HG03571 (cell line): ENCODE measurements at regions not wholly inside any gene's neighbourhood (a gene's known extent, or its start where the extent isn't known, plus 50 kb on each side); places are given as distances from the start of the nearest gene placed in this dataset.
"Not testable (repeated sequence)": the region's sequence is repeated elsewhere in the genome, so short reads cannot be mapped to it uniquely, and the experiment has no call there.

Experiments
- ATAC-seq: cut with Tn5 transposase; IDR thresholded peaks from one replicate; pipeline ENCODE4 v1.9.1; 2021; ENCODE audit not compliant: unreplicated experiment

DNA sequence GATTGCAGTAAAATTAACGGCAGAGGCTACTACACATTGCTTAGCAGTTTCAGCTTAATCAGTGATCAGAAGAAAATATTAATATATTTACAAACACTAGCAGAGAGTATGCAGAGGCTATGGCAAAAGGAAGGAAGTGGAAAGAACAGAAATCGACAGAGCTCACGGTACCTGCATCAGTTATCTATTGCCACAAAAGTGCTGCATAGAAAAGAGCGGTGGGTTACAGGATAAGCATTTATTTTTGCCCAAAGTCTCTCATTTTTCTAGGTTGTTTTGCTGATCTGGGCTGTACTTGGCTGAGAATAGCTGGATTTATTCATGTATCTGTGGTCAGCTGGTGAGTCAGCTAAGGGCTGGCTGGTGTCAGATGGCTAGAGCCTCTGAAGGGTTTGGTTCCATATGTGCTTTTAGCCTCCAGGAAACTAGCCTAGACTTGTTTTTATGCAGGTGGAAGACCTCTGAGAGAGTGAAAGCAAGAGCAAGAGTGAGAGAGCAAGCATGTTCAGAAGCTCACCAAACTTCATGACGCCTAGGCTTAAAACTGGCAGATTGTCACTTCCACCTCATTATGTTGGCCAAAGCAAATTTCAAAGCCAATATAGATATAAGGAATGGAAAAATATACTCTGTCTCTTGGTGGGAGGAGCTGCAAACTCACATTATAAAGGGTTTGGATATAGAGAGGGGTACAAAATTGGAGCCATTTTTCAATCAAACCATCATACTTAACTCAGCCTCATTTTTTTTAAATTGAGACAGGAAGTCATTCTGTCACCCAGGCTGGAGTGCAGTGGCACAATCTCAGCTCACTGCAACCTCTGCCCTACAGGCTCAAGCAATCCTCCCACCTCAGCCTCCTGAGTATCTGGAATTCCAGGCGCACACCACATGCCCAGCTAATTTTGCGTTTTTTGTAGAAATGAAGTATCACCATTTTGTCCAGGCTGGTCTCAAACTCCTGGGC lies 153.2 kb upstream of the RPL34 start:
- ATAC-seq: peak; percentile 78

DNA sequence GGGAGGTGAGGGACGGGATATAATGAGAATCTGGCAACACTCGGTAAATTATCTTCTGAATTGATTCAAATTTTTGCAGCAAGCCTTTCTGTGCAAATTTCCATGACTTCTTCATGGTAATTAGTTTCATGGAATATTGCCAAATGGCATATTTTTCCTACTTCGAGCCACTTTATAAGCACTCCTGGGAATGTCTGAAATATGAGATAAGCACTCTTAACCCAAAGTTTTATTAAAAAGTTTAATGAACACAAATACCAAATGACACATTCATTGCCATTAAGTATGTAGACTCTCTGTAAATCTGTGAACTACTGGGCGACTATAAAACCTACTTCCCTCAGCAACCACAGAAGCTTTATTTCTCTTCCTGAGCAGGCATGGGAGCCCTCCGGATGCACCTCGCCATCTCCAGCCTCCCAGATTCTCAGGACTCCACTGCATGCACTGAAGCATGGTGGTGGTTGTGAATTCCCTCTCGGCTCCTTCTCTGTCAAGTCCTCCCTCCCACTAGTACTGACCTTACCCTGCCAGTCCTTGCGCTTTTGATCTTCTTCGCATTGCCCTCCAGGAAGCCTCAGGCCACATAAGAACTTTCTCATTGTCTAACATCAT lies 154.4 kb upstream of the RPL34 start:
- no peak for ATAC-seq

DNA sequence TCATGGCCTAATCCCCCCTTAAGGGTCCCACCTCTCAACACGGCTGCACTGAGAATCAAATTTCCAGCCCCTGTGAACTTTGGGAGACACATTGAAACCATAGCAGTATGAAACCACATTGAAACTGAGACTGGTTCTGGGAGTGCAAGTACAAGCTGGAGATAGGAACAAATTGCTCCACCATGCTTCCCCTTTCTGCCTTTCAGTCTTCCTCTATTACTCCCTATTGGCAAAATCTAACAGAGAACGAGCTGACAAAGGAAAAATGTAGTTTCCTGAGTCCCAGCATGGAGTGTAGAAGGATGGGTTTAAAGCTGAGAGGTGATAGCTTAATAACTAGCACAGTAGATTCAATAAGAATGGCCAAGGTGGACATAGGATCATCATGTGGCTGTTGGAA lies 161.7 kb upstream of the RPL34 start:
- no peak for ATAC-seq

DNA sequence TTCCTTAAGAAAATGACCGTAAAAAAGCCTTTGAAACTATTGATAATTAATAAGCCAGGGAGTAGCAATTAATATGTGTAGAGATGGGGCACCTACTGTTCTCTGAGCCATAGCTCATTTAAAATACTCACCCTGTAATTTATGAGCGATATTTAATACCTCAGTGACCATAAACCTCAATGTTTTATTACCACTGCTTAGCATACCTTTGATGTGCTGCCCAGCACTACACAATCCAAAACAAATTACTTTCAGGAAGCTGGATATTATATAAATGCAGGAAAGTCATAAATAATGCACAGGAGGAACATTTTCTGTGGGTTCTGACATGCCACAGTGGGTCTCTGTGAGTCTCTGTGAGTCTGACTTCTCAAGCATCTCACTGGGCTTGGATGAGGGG lies 166.1 kb upstream of the RPL34 start:
- no peak for ATAC-seq

DNA sequence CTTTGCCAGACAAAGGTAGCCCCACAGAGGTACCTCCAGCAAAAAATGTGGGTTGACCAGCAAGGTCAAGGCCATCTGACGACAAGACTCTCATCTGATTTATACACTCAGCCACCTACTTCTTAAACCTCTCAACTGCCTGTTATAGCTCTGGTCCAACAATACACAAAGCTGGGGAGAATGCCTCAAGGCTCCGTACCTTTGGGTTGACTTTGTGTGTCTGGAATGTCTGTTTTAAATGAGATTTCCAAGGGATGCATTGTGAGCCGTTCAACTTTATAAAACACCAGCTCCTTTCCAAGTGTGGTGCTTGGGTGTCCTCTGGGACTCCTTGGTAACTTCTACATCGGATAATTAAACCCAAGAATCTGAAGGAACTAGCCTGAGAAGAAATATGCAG lies 167.0 kb upstream of the RPL34 start:
- no peak for ATAC-seq

DNA sequence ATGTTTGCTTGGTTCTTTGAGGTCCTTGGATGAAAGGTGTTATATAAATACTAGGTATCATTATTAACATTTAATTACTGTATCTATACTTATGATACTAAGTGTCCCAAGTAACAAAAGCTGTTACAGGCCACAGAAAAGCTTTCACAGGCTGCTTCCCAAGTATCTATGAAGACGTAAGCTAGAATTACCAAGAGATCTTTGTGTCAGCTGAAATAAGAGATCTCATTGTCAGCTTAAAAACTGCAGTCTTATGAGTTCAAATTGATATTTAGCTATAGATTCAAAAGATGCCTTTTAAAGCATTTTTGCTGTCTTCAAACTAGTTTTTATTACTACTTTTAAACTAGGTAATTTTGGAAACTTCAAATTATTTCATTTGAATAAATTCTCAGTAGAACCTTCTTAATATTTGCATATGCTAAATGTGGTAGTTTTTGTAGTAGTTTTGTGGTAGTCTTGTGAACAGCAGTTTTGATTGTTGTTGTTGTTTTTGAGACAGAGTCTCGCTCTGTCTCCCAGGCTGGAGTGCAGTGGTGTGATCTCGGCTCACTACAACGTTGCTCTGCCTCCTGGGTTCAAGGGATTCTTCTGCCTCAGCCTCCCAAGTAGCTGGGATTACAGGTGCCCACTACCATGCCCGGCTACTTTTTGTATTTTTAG lies 170.0 kb upstream of the RPL34 start:
- no peak for ATAC-seq

DNA sequence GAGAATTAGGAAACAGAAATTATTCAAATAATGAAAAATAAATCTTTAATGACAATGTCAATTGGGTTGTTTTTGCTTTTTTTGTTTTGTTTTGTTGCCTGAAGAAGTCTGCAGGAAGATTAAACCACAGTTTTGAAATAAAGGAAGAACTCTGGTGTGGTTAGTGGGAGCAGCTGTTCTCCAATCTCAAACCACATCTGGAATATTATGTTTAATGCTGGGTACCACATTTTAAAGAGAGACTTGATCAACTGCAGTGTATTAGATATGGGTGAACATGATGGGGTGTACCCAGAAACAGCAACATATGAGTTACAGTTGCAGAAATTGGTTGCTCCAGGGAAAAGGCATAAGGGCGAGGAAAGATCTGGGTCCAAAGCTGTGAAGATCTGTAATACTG lies 171.2 kb upstream of the RPL34 start:
- ATAC-seq: no peak

DNA sequence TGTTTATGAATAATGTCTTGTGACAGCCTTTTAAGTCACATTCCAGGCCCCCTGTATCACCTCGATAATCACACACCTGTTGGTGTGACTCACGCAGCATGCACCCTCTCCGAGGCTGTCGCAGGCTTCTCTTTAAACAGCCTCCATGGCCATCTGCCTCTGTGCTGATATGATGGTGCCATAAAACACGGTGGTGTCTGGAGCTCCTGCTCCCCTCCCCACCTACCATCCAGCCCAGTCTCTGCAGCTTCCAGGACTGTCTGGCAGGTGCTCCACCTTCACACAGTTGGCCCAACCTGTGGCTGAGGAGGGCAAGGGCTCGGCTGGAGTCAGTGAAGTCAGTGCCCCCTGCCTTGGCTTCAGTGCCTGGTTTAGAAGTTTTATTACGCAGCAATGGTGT lies 173.8 kb upstream of the RPL34 start:
- ATAC-seq: no peak

DNA sequence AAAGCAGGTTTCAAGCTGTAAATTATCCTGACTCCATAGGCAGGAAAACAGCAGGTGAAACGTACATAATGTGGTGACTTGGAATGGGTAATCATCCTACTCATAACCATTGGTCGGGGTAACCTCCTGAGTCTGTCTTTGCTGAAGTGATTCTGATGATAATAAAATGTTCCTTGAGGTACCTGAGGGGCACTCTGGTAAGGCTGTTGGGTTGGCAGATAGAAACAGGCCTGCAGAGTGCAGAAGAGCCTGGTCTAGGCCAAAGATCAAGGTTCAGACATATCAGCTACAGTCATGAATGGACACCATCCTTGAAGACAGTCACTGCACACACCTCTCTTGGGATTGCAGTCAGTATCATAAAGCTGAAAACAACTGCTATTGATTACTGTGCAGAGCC lies 174.7 kb upstream of the RPL34 start:
- ATAC-seq: no peak

DNA sequence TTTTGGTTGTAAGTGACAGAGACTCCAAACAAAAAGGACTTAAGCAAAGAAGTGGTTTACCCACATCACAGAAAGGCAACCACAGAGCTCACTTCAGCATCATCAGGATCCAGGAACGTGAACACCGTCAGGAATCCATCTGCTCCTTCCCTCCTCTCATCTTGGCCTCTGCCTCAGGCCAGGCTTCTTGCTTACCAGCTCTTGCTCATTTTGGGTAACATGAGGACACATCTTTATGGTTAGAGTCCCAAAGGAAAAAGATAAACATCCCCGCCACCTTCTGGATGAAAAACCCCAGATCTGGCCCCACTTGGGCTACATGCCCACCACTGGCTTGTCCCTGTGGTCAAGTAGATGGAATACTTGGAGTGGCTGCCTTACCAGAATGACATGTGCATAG lies 176.8 kb upstream of the RPL34 start:
- no peak for ATAC-seq

DNA sequence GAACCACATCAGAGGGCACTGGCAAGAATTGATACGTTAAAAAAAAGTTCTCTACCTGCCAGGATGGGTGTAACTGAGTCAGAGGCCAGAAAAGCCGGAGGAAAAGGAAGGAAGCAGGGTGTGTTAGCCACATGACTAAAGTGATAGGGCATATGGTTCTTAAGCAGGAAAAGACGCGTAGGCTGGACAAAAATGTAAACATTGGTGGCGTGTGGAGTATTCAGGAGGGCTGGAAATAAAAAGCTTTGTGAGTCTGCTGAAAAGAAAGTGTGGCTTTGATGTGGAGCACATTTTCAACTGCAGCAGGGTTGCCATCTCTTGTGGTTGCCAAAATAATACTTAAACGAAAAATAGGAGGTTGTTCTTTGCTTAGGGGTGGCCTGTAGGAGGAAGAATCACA lies 186.5 kb upstream of the RPL34 start:
- no peak for ATAC-seq

DNA sequence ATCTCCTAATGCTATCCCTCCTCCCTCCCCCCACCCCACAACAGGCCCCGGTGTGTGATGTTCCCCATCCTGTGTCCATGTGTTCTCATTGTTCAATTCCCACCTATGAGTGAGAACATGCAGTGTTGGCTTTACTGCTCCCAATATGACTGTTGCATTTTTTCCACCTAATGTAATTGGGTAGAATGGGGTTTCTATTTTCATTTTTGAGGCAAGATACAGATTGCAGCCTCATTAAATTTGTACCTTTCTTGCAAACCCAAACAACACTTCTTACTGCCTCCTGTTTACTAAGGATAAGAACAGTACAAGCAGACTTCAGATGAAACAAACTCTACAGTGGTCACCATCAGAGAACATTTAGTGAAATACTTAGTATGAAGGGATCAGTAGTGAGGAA lies 187.0 kb upstream of the RPL34 start:
- ATAC-seq: not testable (repeated sequence)

DNA sequence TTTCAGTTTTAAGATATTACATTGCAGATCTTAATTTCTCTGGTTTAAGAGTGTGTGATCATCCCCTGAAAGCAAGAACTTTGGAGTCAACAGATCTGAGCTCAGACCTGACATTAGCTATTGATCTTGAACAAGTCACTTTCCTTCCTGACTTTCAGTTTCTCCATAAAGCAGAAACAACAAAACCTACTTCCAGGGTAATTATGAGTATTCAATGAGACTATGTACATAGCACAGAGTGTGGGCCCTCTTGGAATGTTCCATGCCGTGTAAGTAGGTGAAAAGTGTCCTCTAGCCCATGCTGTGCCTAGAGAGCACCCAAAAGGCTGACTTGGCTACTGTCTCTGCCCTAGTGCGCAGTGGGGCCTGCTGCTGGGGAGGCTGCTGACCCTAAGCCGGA lies 188.0 kb upstream of the RPL34 start:
- ATAC-seq: no peak

DNA sequence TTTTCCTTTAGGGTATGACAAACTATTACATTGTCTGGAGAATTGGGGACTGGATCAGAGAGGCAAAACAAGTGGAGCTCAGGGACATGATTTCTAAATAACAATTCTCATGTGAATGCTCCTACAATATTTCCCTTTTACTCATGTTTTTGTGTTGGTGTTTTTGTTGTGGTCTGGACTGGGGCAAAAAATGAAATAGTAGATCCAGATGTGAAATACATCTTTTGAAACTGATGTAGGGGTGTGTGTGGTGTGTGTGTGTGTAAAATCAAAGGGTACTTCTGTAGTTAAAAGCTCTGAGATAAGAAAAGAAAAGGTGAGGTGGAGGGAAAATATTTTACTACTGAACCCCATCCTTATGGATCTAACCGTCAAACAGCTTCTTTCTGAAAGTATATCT lies 188.4 kb upstream of the RPL34 start:
- no peak for ATAC-seq

DNA sequence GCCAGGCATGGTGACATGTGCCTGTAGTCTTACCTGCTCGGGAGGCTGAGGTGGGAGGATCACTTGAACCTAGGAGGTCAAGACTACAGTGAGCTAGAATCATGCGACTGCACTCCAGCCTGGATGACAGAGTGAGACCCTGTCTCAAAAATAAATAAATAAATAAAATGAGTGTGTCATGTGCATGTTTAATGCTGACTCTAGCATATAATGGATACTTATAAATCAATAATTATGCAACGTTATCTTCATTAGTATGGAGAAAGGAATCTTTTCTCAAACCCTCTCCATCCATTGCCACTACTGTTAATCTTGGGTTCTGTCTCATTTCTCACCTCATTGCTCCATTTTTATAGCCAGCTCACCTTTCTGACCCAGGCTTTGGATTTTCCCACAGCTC lies 189.5 kb upstream of the RPL34 start:
- no peak for ATAC-seq

DNA sequence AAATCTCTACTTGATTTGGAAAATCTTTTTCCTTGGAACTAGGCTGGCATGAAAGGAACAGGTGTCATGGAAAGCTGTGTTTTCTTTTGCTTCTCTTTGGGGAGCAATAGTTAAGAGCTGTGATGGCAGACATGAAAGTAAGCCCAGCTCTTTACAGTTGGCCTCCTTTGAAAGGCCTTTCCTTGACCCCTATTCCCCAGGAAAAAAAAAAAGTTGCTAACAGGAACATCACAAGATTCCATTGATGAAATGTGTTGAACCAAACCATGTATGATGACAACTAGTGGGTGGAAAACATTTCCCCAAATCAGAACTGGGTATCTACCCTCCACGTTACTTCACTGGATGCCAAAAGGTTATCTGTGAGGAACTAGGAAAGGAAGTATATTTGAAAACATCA lies 190.7 kb upstream of the RPL34 start:
- ATAC-seq: no peak

DNA sequence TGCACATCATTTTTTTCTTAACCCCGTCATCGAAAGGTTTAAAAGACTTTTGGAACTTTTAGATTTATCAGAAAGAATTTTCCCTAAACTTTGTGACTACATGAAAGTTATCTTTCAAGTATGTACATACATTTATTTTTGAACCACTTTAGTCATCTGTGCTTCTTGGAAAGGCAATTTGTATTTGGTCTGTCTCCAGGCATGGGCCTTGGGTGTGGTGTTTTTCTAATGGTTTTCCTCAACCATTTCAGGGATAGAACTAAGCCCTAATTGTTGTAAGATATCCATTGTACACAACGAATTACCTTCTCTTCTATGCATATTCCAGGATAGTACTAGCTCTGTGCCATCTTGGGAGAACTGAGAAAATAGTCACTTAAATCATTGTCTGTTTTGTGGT lies 191.5 kb upstream of the RPL34 start:
- ATAC-seq: no peak

DNA sequence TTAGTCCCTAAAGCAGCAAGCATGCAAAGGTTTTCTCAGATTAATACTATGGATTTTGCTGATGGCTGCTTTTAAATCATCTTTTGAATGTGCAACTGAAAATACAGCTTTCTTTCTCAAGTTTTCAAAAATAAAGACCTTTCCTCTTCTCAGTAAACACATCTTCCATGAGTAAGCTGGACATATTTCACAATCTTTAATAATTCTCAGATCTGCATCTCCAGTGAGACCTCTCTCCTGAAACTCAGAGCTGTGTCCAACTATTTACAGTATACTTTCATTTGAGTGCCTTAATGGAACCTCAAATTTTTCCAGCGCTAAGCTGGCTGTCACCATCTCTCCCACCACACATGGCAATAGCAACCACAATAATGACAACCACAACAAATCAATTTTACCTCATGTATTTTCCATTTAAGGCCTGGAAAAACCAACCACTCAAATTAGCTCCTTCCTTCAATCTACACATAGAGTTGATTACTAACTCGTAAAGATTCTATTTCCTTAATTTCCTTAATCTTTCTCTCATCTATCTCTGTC lies 192.4 kb upstream of the RPL34 start:
- no peak for ATAC-seq

DNA sequence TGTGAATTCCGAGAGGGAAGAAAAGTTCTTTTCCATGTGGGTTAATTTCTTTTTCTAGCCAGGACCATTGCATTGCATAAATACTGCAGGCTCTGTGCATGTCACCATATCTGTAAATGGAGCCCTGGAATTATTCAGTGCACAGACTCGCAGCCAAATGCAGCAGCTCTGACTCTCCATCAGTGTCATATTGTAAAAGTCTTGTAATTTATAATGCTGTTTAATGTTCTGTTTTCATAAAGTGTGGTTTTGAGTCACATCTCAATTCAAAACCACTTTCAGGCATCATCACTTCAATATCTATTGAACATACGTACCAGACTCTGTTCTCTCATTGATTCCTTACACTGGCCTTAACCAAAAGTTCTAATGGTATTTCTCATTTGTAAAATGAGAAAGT lies 193.9 kb upstream of the RPL34 start:
- ATAC-seq: no peak

DNA sequence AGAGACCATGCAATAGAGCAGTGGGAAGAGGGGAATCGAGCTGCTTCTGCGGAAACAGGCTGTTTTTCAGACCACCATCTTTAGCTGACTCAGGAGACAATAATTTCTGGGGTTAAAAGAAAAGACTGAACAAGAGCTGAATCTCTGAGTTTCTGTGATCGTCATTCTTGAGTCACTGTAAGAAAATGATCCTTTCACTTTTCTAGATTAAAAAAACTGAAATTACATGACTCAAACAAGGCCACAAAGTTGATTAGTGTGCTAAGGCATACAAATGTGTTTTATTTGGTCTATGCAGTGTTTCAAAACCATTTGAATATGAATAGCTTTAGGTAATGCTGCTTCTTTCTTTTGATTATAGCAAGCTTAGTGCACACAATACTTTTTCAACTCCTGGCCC lies 194.4 kb upstream of the RPL34 start:
- no peak for ATAC-seq

DNA sequence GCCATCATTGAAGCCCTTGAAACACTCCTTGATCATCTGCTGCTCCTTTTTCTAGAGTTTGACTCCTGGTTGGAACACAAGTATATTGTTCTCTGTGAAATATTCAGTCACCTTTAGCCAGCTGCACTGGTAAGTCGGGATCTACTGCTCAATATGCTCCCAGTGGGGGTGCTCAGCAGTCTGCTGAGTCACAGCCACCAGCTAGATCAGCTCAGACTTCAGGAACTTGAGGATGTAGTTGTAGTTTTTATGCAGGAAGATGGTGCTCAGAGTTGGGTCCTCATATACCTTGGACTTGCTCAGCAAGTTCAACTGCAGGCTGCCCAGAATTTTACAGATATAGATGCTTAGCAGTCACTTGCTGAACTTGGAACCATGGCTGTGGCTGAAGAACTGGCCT lies 202.5 kb upstream of the RPL34 start:
- ATAC-seq: no peak

DNA sequence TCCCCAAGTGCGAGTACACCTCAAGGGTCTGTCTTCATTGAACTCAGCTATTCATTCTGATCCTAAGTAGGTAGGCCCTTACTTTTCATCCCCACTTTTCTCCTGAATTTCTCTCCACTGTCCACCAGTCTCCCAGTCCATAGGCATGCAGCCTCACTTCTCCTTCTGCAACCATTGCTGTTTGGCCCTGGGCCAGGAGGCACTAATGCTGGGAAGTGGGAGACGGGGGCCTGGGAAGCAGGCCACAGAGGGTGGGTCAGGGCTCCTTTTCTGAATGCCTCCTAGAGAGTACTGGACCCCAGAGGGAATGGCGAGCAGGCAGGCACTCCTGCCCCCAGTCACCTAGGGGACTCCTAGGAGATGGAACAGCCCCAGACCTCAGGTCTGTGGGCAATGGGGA lies 203.5 kb upstream of the RPL34 start:
- no peak for ATAC-seq
